ENCODE measurements at regions not wholly inside any gene's neighbourhood (a gene's known extent, or its start where the extent isn't known, plus 50 kb on each side); places are given as distances from the start of the nearest gene placed in this dataset.
A peak's percentile ranks its signal among the peaks of the same experiment; 100 is the strongest.

- DNase-seq (ENCODE audit: low spot score) = no peak
These were observed 234.4 kb upstream of the TBL1XR1 start for GRCh38 chr3:177431525-177432176.

- DNase-seq (ENCODE audit: low spot score) = no peak
These were observed 238.0 kb upstream of the TBL1XR1 start for GRCh38 chr3:177435301-177435700.

- DNase-seq (ENCODE audit: low spot score) = no peak
These were observed 240.4 kb upstream of the TBL1XR1 start for GRCh38 chr3:177437513-177438337.

GRCh38 chr3:177438596-177439220 lies 241.4 kb upstream of the TBL1XR1 start:
- no peak for DNase-seq (ENCODE audit: low spot score)

GRCh38 chr3:177439694-177440269 lies 242.5 kb upstream of the TBL1XR1 start:
- DNase-seq (ENCODE audit: low spot score) = no peak

- no peak for DNase-seq (ENCODE audit: low spot score)
These were observed 243.3 kb upstream of the TBL1XR1 start for GRCh38 chr3:177440456-177441104.

- no peak for DNase-seq (ENCODE audit: low spot score)
These were observed 244.1 kb upstream of the TBL1XR1 start for GRCh38 chr3:177441276-177441812.

GRCh38 chr3:177441813-177442646 lies 244.7 kb upstream of the TBL1XR1 start:
- peak; percentile 60 for DNase-seq (ENCODE audit: low spot score)

- no peak for DNase-seq (ENCODE audit: low spot score)
These were observed 246.2 kb upstream of the TBL1XR1 start for GRCh38 chr3:177443469-177443868.

GRCh38 chr3:177444696-177445095 lies 247.4 kb upstream of the TBL1XR1 start:
- DNase-seq (ENCODE audit: low spot score) = no peak

- no peak for DNase-seq (ENCODE audit: low spot score)
These were observed 248.3 kb upstream of the TBL1XR1 start for GRCh38 chr3:177445549-177445948.

- peak; percentile 52 for DNase-seq (ENCODE audit: low spot score)
These were observed 248.9 kb upstream of the TBL1XR1 start for GRCh38 chr3:177446165-177446601.

GRCh38 chr3:177447938-177448337 lies 250.7 kb upstream of the TBL1XR1 start:
- no peak for DNase-seq (ENCODE audit: low spot score)

- DNase-seq (ENCODE audit: low spot score) = no peak
These were observed 251.7 kb upstream of the TBL1XR1 start for GRCh38 chr3:177448987-177449359.

- no peak for DNase-seq (ENCODE audit: low spot score)
These were observed 252.2 kb upstream of the TBL1XR1 start for GRCh38 chr3:177449360-177450006.

- DNase-seq (ENCODE audit: low spot score) = no peak
These were observed 254.0 kb upstream of the TBL1XR1 start for GRCh38 chr3:177451301-177451750.

GRCh38 chr3:177451864-177452830 lies 254.9 kb upstream of the TBL1XR1 start:
- DNase-seq (ENCODE audit: low spot score) = no peak

GRCh38 chr3:177452831-177453450 lies 255.7 kb upstream of the TBL1XR1 start:
- no peak for DNase-seq (ENCODE audit: low spot score)

- DNase-seq (ENCODE audit: low spot score) = no peak
These were observed 256.2 kb upstream of the TBL1XR1 start for GRCh38 chr3:177453451-177453844.

All from pons (tissue), 1 donor.